Hepatocyte (in vitro differentiated cells): ENCODE measurements at regions not wholly inside any gene's neighbourhood (a gene's known extent, or its start where the extent isn't known, plus 50 kb on each side); places are given as distances from the start of the nearest gene placed in this dataset.

Source experiments
- DNase-seq: peaks from one replicate; pipeline ENCODE4 v3.0.0-alpha.2; 2016; ENCODE audit warnings: low spot score
- H2AFZ ChIP-seq: fragments of 200-600 bp; sonication (generic); 2 replicates; pipeline ENCODE4 v1.6.0; 2016; ENCODE audit warnings: antibody characterized with exemption, mild to moderate bottlenecking
- H3K27ac ChIP-seq: fragments of 200-600 bp; sonication (generic); 2 replicates; pipeline ENCODE4 v1.5.1; 2016; ENCODE audit warnings: mild to moderate bottlenecking
- H3K27me3 ChIP-seq: fragments of 200-600 bp; sonication (generic); 2 replicates; pipeline ENCODE4 v1.6.1; 2016
- H3K36me3 ChIP-seq: fragments of 200-600 bp; sonication (generic); replicated peaks from 2 replicates; pipeline ENCODE4 v1.5.1; 2016; ENCODE audit warnings: low read depth; ENCODE audit not compliant: insufficient read depth
- H3K4me1 ChIP-seq: fragments of 200-600 bp; sonication (generic); 2 replicates; pipeline ENCODE4 v1.5.1; 2016; ENCODE audit warnings: mild to moderate bottlenecking, moderate library complexity; ENCODE audit not compliant: insufficient read depth
- H3K4me2 ChIP-seq: fragments of 200-600 bp; sonication (generic); 2 replicates; pipeline ENCODE4 v1.6.0; 2016
- H3K4me3 ChIP-seq: fragments of 200-600 bp; sonication (generic); 2 replicates; pipeline ENCODE4 v1.5.1; 2016; ENCODE audit warnings: mild to moderate bottlenecking
- H3K79me2 ChIP-seq: fragments of 200-600 bp; sonication (generic); 2 replicates; pipeline ENCODE4 v1.6.0; 2017; ENCODE audit warnings: mild to moderate bottlenecking
- H3K9me2 ChIP-seq: fragments of 200-600 bp; sonication (generic); replicated peaks from 2 replicates; pipeline ENCODE4 v1.6.0; 2017; ENCODE audit warnings: mild to moderate bottlenecking; ENCODE audit not compliant: insufficient read depth
- H3K9me3 ChIP-seq: fragments of 200-600 bp; sonication (generic); 2 replicates; pipeline ENCODE4 v1.5.1; 2016; ENCODE audit warnings: low read depth, mild to moderate bottlenecking
- H4K20me1 ChIP-seq: fragments of 200-600 bp; sonication (generic); 2 replicates; pipeline ENCODE4 v1.6.0; 2016; ENCODE audit warnings: mild to moderate bottlenecking; ENCODE audit not compliant: insufficient read depth, poor library complexity, severe bottlenecking
- CTCF ChIP-seq: fragments of 200-600 bp; sonication (generic); IDR thresholded peaks from 2 replicates; pipeline ENCODE4 v1.5.1; 2016; ENCODE audit warnings: antibody characterized with exemption, mild to moderate bottlenecking; ENCODE audit not compliant: poor library complexity
- EZH2 ChIP-seq: fragments of 200-600 bp; sonication (generic); IDR thresholded peaks from 2 replicates; pipeline ENCODE4 v1.6.1; 2016; ENCODE audit warnings: antibody characterized with exemption, mild to moderate bottlenecking, borderline replicate concordance
- EZH2phosphoT487 ChIP-seq: fragments of 200-600 bp; sonication (generic); IDR thresholded peaks from one replicate; pipeline ENCODE4 v1.6.1; 2018; ENCODE audit warnings: antibody characterized with exemption, mild to moderate bottlenecking, low read depth, moderate library complexity; ENCODE audit not compliant: unreplicated experiment, severe bottlenecking
- WGBS: methylation state at CpG from one replicate; pipeline ENCODE4 v1.1.6; 2016; ENCODE audit warnings: low lambda C conversion rate; ENCODE audit errors: missing lambda C conversion rate; 5-methylcytosine and 5-hydroxymethylcytosine counted together

- WGBS = 38% methylated on average over 1 of the region's 1 CpG
- no peaks in the 10 kb centered on the region for H3K36me3 ChIP-seq
Observed at GRCh38 chr3:148020861-148021260, 611.7 kb downstream of the ZIC1 start.

GRCh38 chr3:148021381-148021780 lies 612.2 kb downstream of the ZIC1 start:
- no peak for DNase-seq
- Histone ChIP-seq H3K4me3 (no peak overlapping the region), H4K20me1 (no peaks in the 10 kb centered on the region), H3K36me3 (no peaks in the 10 kb centered on the region), H3K27ac (no peak overlapping the region), H2AFZ (no peak overlapping the region), H3K9me3 (no peaks in the 10 kb centered on the region), H3K4me2 (no peak overlapping the region), H3K27me3 (no peaks in the 10 kb centered on the region), H3K9me2 (no peaks in the 10 kb centered on the region), H3K79me2 (no peaks in the 10 kb centered on the region), H3K4me1 (no peaks in the 10 kb centered on the region)
- 89% methylated on average over 6 of the region's 6 CpGs for WGBS
- TF ChIP-seq EZH2phosphoT487 = no peak
- TF ChIP-seq EZH2 = no peak
- no peak for TF ChIP-seq CTCF

More at GRCh38 chr3:148020861-148021260, 611.7 kb downstream of the ZIC1 start:
- no peaks in the 10 kb centered on the region for H3K27me3 ChIP-seq
- H3K4me3 ChIP-seq = no peak overlapping the region
- no peaks in the 10 kb centered on the region for H4K20me1 ChIP-seq
- H3K4me1 ChIP-seq = no peaks in the 10 kb centered on the region
- H3K4me2 ChIP-seq = no peak overlapping the region
- H3K9me3 ChIP-seq = no peaks in the 10 kb centered on the region
- peak; percentile 43 for DNase-seq
- no peaks in the 10 kb centered on the region for H3K9me2 ChIP-seq
- TF ChIP-seq EZH2 = no peak
- TF ChIP-seq CTCF = no peak
- H3K79me2 ChIP-seq = no peaks in the 10 kb centered on the region
- H2AFZ ChIP-seq = no peak overlapping the region
- no peak overlapping the region for H3K27ac ChIP-seq

- H3K4me2 ChIP-seq = no peak overlapping the region
Observed at GRCh38 chr3:148023994-148024393, 614.8 kb downstream of the ZIC1 start.

More at GRCh38 chr3:148023994-148024393, 614.8 kb downstream of the ZIC1 start:
- Histone ChIP-seq H3K9me3 (no peaks in the 10 kb centered on the region), H3K36me3 (no peaks in the 10 kb centered on the region), H3K27ac (no peak overlapping the region), H2AFZ (no peak overlapping the region), H3K27me3 (no peaks in the 10 kb centered on the region), H4K20me1 (no peaks in the 10 kb centered on the region), H3K9me2 (no peaks in the 10 kb centered on the region), H3K4me3 (no peak overlapping the region), H3K79me2 (no peaks in the 10 kb centered on the region), H3K4me1 (no peaks in the 10 kb centered on the region)
- TF ChIP-seq EZH2phosphoT487 = no peak
- TF ChIP-seq EZH2 = no peak
- TF ChIP-seq CTCF = no peak
- 76% methylated on average over 6 of the region's 6 CpGs for WGBS
- no peak for DNase-seq
